ENCODE measurements at regions not wholly inside any gene's neighbourhood (a gene's known extent, or its start where the extent isn't known, plus 50 kb on each side); places are given as distances from the start of the nearest gene placed in this dataset.

DNA sequence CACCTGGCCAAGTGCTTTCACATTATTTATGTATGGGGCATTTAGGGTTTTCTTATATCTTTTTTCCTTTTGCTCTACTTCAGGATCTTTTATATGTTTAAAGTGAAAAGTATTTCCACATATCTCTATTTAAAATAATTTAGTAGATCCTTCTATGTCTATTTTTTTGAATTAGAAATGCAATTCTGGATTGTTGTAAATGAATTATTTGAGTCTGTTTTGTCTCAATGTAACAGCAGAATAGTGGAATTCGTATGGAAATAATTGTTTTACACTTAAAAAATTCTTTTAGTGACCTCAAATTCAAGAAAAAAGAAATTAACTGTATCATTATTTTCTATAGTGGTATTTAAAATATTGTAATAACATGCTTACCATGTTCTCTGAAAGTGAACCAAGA lies 126.5 kb upstream of the HDAC9 start:
- no peak for TF ChIP-seq POLR2A (IDR thresholded peaks at IDR 0.05; ENCODE audit: low read length)
- TF ChIP-seq GATA1 (IDR thresholded peaks at IDR 0.05; ENCODE audit: low read depth, low read length) = no peak

Measured in erythroblast (primary cell).